HCT116 (cell line): ENCODE measurements at regions not wholly inside any gene's neighbourhood (a gene's known extent, or its start where the extent isn't known, plus 50 kb on each side); places are given as distances from the start of the nearest gene placed in this dataset.

Experiments used
- ATAC-seq: fragments of 200-7000 bp; cut with Tn5 transposase; 2 replicates; pipeline ENCODE4 v1.9.1; 2020; ENCODE audit warnings: mild to moderate bottlenecking, moderate library complexity
- BruUV-seq: library from RNA; stranded (reverse); fragments of 400-500 nt; replicated peaks from 2 replicates; lab custom pipeline; 2021; lab: Mats Ljungman, UMichigan
- CTCF ChIA-PET: fragments of 300-600 bp; sonication (Branson Sonifier 250); formaldehyde crosslinking; loops from one replicate; lab custom pipeline; 2021; ENCODE audit warnings: antibody characterized with exemption; lab: Charles Lee
- POLR2A ChIA-PET: fragments of 300-600, 350-600 bp; sonication (Branson Sonifier 250); formaldehyde crosslinking; loops from one replicate; lab custom pipeline; 2021; ENCODE audit warnings: antibody characterized with exemption; lab: Charles Lee
- RAD21 ChIA-PET, 2 experiments: fragments of 300-600 bp; sonication (Branson Sonifier 250); formaldehyde crosslinking; loops; one replicate each; lab custom pipeline; 2023; ENCODE audit warnings: low total read pairs in 2 of 2; ENCODE audit not compliant: uncharacterized antibody in 2 of 2, unreplicated experiment in 2 of 2, low non-redundant PET in 1 of 2; lab: Charles Lee
- DNase-seq: peaks from one replicate; pipeline ENCODE4 v3.0.0-alpha.2; 2010; ENCODE audit warnings: low read depth, low spot score
- H2AFZ ChIP-seq: fragments of 200-600 bp; shearing (Covaris generic), sonication (generic); 2 replicates; pipeline ENCODE4 v1.6.1; 2017; ENCODE audit warnings: low read depth, mixed run types, mixed read lengths, antibody characterized with exemption, low read length; ENCODE audit not compliant: poor library complexity, severe bottlenecking
- H3K27ac ChIP-seq: 2 replicates; pipeline ENCODE4 v1.5.1; 2012; ENCODE audit warnings: low read depth, low read length
- H3K27me3 ChIP-seq: fragments of 200-600 bp; sonication (generic); 2 replicates; pipeline ENCODE4 v1.6.1; 2016; ENCODE audit warnings: mixed run types, low read length, mixed read lengths; ENCODE audit not compliant: insufficient read depth
- H3K36me3 ChIP-seq, 2 experiments: fragments of 200-500 bp in 1 of 2; fragments of 200-600 bp in 1 of 2; sonication (Bioruptor generic) in 1 of 2; sonication (generic) in 1 of 2; 2 replicates each; pipeline versions ENCODE4 v1.5.1 to v1.6.1; 2014 to 2016; ENCODE audit warnings: low read length in 2 of 2, inconsistent platforms in 1 of 2, mixed read lengths in 1 of 2, mixed run types in 1 of 2; ENCODE audit not compliant: insufficient read depth in 2 of 2, control insufficient read depth in 1 of 2
- H3K4me1 ChIP-seq, 2 experiments: fragments of 200-600 bp in 1 of 2; sonication (generic) in 1 of 2; 2 replicates each; pipeline versions ENCODE4 v1.5.1 to v1.6.1; 2012 to 2017; ENCODE audit warnings: low read length in 2 of 2, inconsistent platforms in 1 of 2, mild to moderate bottlenecking in 1 of 2, mixed read lengths in 1 of 2, mixed run types in 1 of 2, moderate library complexity in 1 of 2; ENCODE audit not compliant: insufficient read depth in 2 of 2, control insufficient read depth in 1 of 2
- H3K4me2 ChIP-seq: fragments of 200-600 bp; sonication (generic); 2 replicates; pipeline ENCODE4 v1.6.1; 2017; ENCODE audit warnings: mixed run types, low read length, mixed read lengths
- H3K4me3 ChIP-seq, 2 experiments: fragments of 200-600 bp in 1 of 2; sonication (generic) in 1 of 2; replicated peaks in 1 of 2; 2 replicates each; pipeline ENCODE4 v1.5.1; 2011 to 2016; ENCODE audit warnings: low read length in 2 of 2, control low read depth in 1 of 2, low read depth in 1 of 2, mild to moderate bottlenecking in 1 of 2, mixed read lengths in 1 of 2, mixed run types in 1 of 2
- H3K79me2 ChIP-seq: fragments of 200-600 bp; sonication (generic); 2 replicates; pipeline ENCODE4 v1.6.1; 2017; ENCODE audit warnings: mild to moderate bottlenecking, mixed run types, low read length, moderate library complexity, mixed read lengths; ENCODE audit not compliant: insufficient read depth
- H3K9ac ChIP-seq: fragments of 200-600 bp; sonication (generic); 2 replicates; pipeline ENCODE4 v1.6.1; 2016; ENCODE audit warnings: low read length, mixed read lengths
- H3K9me2 ChIP-seq: fragments of 200-600 bp; sonication (generic), shearing (Covaris generic); 2 replicates; pipeline ENCODE4 v1.6.1; 2017; ENCODE audit warnings: mixed run types, mild to moderate bottlenecking, moderate library complexity; ENCODE audit not compliant: insufficient read depth
- H3K9me3 ChIP-seq, 2 experiments: fragments of 200-500 bp in 1 of 2; fragments of 200-600 bp in 1 of 2; sonication (Bioruptor generic) in 1 of 2; sonication (generic) in 1 of 2; 2 replicates each; pipeline ENCODE4 v1.6.1; 2014 to 2017; ENCODE audit warnings: low read length in 2 of 2, mixed read lengths in 2 of 2, inconsistent platforms in 1 of 2, low read depth in 1 of 2, mild to moderate bottlenecking in 1 of 2, mixed run types in 1 of 2, moderate library complexity in 1 of 2; ENCODE audit not compliant: control insufficient read depth in 1 of 2, insufficient read depth in 1 of 2
- H4K20me1 ChIP-seq: fragments of 200-600 bp; sonication (generic), shearing (Covaris generic); 2 replicates; pipeline ENCODE4 v1.6.1; 2017; ENCODE audit warnings: mixed run types, mild to moderate bottlenecking, moderate library complexity; ENCODE audit not compliant: insufficient read depth
- EGR1 ChIP-seq: IDR thresholded peaks from 2 replicates; pipeline ENCODE4 v1.6.1; 2012; ENCODE audit warnings: low read depth
- EZH2phosphoT487 ChIP-seq: fragments of 200-600 bp; IDR thresholded peaks from 2 replicates; pipeline ENCODE4 v1.6.1; 2018; ENCODE audit warnings: antibody characterized with exemption, borderline replicate concordance
- FOSL1 ChIP-seq: IDR thresholded peaks from 2 replicates; pipeline ENCODE4 v1.6.1; 2012; ENCODE audit warnings: low read depth
- POLR2AphosphoS5 ChIP-seq: IDR thresholded peaks from 2 replicates; pipeline ENCODE4 v1.6.1; 2011; ENCODE audit warnings: mild to moderate bottlenecking, low read depth, low read length, moderate library complexity
- RAD21 ChIP-seq: IDR thresholded peaks from 2 replicates; pipeline ENCODE4 v1.6.1; 2012; ENCODE audit warnings: low read depth, mild to moderate bottlenecking
- YY1 ChIP-seq: IDR thresholded peaks from 2 replicates; pipeline ENCODE4 v1.6.1; 2011; ENCODE audit warnings: low read length, low read depth, moderate library complexity, mild to moderate bottlenecking; ENCODE audit not compliant: insufficient replicate concordance; ENCODE audit errors: extremely low read depth
- ZFX ChIP-seq: fragments of 450-650 bp; IDR thresholded peaks from 2 replicates; pipeline ENCODE4 v1.6.1; 2017
- intact Hi-C: fragments of 100-400 bp; cut with micrococcal nuclease; formaldehyde crosslinking; loops from 2 replicates; pipeline ENCODE4 v1.10.0; 2022
- TF ChIP-seq, protein P1 (sequence below): IDR thresholded peaks from 2 replicates; pipeline ENCODE4 v1.6.1; 2012
- TF ChIP-seq, protein P2 (sequence below): IDR thresholded peaks from 2 replicates; pipeline ENCODE4 v1.6.1; 2011; ENCODE audit warnings: mild to moderate bottlenecking, low read length, moderate library complexity; ENCODE audit not compliant: insufficient replicate concordance; ENCODE audit errors: extremely low read depth
- TF ChIP-seq, protein P3 (sequence below), 3 experiments: fragments of 200-600 bp in 1 of 3; sonication (generic) in 1 of 3; IDR thresholded peaks in 2 of 3; conservative IDR thresholded peaks in 1 of 3; 2 replicates each; pipeline ENCODE4 v1.5.1; 2012 to 2017; ENCODE audit warnings: low read depth in 2 of 3, low read length in 2 of 3, antibody characterized with exemption in 1 of 3, borderline replicate concordance in 1 of 3, control low read depth in 1 of 3, mild to moderate bottlenecking in 1 of 3, mixed read lengths in 1 of 3, mixed run types in 1 of 3, moderate library complexity in 1 of 3; ENCODE audit not compliant: insufficient read depth in 1 of 3

DNA sequence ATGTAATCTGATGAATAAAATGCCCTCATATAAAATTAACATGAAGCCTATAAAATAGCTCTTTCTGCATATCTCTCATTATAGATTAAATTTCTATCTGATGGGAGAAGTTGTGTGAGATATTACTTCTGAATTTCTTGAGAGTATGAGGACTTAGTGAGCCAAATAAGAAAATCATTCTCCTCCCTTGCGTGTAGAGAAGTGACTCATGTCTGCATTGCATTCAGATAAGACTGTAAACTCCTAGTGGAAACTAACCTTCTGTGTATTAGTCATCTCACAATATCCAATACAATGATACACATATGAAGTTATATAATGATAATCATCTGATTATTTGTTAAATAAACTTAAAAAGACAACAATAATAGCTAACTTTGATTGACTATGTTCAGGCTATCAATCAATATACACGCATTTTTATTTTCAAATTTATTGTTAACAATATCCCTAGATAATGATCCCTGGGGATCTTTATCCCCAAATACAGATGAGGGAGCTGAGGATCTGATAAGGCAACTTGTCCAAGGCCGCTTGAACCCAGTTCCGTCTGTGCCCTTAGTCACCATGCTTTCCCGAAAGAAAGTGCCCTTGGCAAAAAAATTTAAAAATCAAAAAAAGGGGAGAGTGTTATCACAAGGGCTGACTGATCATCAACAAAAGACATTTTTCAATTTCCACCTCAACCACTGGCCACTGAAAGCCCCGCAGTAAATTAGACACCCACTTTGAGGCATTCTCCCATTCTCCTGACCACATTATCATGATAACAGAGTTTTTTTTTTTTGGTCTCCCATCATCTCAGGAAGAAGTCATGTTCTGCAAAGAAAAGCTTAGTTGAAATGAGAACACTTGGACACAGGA is 189.2 kb upstream of the RASSF8 start:
- H3K9me2 ChIP-seq: no peaks in the 10 kb centered on the region
- no peaks in the 10 kb centered on the region for H3K27me3 ChIP-seq
- H3K4me3 ChIP-seq: no peak overlapping the region
- no peaks in the 10 kb centered on the region for H3K9me3 ChIP-seq
- intact Hi-C loops: no loop called here
- no peaks in the 10 kb centered on the region for H4K20me1 ChIP-seq
- no peak overlapping the region for H3K9ac ChIP-seq
- no TSS peak for BruUV-seq
- RAD21 ChIA-PET: no interaction called here
- DNase-seq: no peak
- no peaks in the 10 kb centered on the region for H3K79me2 ChIP-seq
- CTCF ChIA-PET: no interaction called here
- H3K4me2 ChIP-seq: no peak overlapping the region
- TF ChIP-seq FOSL1 (peak; percentile 11; the same call in 1 of the 2 replicates), EGR1 (no peak)
- no peak overlapping the region for H2AFZ ChIP-seq
- no peaks in the 10 kb centered on the region for H3K4me1 ChIP-seq
- H3K27ac ChIP-seq: no peak overlapping the region
- ATAC-seq: no peak
- POLR2A ChIA-PET: no interaction called here
- no peaks in the 10 kb centered on the region for H3K36me3 ChIP-seq

GRCh38 chr12:25771041-25771440 is 187.4 kb upstream of the RASSF8 start:
- no TSS peak for BruUV-seq
- intact Hi-C loops: no loop called here
- Histone ChIP-seq H3K36me3 (no peaks in the 10 kb centered on the region), H3K79me2 (no peaks in the 10 kb centered on the region), H4K20me1 (no peaks in the 10 kb centered on the region), H3K4me2 (no peak overlapping the region), H3K9me2 (no peaks in the 10 kb centered on the region), H3K4me1 (no peaks in the 10 kb centered on the region), H3K4me3 (no peak overlapping the region), H3K27me3 (no peaks in the 10 kb centered on the region), H3K27ac (no peak overlapping the region), H2AFZ (no peak overlapping the region), H3K9ac (no peak overlapping the region), H3K9me3 (no peaks in the 10 kb centered on the region)
- ChIA-PET POLR2A (no interaction called here), CTCF (no interaction called here), RAD21 (no interaction called here)
- ATAC-seq: no peak
- no peak for DNase-seq
- no peak for TF ChIP-seq FOSL1
- TF ChIP-seq RAD21: no peak
- TF ChIP-seq, protein P1, sequence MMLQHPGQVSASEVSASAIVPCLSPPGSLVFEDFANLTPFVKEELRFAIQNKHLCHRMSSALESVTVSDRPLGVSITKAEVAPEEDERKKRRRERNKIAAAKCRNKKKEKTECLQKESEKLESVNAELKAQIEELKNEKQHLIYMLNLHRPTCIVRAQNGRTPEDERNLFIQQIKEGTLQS: no peak
- no peak for TF ChIP-seq POLR2AphosphoS5
- no peak for TF ChIP-seq EZH2phosphoT487
- TF ChIP-seq, protein P2, sequence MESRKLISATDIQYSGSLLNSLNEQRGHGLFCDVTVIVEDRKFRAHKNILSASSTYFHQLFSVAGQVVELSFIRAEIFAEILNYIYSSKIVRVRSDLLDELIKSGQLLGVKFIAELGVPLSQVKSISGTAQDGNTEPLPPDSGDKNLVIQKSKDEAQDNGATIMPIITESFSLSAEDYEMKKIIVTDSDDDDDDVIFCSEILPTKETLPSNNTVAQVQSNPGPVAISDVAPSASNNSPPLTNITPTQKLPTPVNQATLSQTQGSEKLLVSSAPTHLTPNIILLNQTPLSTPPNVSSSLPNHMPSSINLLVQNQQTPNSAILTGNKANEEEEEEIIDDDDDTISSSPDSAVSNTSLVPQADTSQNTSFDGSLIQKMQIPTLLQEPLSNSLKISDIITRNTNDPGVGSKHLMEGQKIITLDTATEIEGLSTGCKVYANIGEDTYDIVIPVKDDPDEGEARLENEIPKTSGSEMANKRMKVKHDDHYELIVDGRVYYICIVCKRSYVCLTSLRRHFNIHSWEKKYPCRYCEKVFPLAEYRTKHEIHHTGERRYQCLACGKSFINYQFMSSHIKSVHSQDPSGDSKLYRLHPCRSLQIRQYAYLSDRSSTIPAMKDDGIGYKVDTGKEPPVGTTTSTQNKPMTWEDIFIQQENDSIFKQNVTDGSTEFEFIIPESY: no peak
- TF ChIP-seq YY1: no peak
- TF ChIP-seq ZFX: no peak
- no peak for TF ChIP-seq EGR1
- TF ChIP-seq, protein P3, sequence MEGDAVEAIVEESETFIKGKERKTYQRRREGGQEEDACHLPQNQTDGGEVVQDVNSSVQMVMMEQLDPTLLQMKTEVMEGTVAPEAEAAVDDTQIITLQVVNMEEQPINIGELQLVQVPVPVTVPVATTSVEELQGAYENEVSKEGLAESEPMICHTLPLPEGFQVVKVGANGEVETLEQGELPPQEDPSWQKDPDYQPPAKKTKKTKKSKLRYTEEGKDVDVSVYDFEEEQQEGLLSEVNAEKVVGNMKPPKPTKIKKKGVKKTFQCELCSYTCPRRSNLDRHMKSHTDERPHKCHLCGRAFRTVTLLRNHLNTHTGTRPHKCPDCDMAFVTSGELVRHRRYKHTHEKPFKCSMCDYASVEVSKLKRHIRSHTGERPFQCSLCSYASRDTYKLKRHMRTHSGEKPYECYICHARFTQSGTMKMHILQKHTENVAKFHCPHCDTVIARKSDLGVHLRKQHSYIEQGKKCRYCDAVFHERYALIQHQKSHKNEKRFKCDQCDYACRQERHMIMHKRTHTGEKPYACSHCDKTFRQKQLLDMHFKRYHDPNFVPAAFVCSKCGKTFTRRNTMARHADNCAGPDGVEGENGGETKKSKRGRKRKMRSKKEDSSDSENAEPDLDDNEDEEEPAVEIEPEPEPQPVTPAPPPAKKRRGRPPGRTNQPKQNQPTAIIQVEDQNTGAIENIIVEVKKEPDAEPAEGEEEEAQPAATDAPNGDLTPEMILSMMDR (IDR thresholded peaks at IDR 0.05 in 2 of 3, conservative IDR thresholded peaks at IDR 0.05 in 1 of 3; ENCODE audit: borderline replicate concordance in 1 of 3, insufficient read depth in 1 of 3, low read depth in 2 of 3, low read length in 2 of 3): no peak
